HG03108 (cell line): ENCODE measurements at regions not wholly inside any gene's neighbourhood (a gene's known extent, or its start where the extent isn't known, plus 50 kb on each side); places are given as distances from the start of the nearest gene placed in this dataset.
"Not testable (repeated sequence)": the region's sequence is repeated elsewhere in the genome, so short reads cannot be mapped to it uniquely, and the experiment has no call there.

Experiments used
- ATAC-seq: cut with Tn5 transposase; IDR thresholded peaks from one replicate; pipeline ENCODE4 v1.9.1; 2021; ENCODE audit warnings: moderate library complexity; ENCODE audit not compliant: unreplicated experiment

DNA sequence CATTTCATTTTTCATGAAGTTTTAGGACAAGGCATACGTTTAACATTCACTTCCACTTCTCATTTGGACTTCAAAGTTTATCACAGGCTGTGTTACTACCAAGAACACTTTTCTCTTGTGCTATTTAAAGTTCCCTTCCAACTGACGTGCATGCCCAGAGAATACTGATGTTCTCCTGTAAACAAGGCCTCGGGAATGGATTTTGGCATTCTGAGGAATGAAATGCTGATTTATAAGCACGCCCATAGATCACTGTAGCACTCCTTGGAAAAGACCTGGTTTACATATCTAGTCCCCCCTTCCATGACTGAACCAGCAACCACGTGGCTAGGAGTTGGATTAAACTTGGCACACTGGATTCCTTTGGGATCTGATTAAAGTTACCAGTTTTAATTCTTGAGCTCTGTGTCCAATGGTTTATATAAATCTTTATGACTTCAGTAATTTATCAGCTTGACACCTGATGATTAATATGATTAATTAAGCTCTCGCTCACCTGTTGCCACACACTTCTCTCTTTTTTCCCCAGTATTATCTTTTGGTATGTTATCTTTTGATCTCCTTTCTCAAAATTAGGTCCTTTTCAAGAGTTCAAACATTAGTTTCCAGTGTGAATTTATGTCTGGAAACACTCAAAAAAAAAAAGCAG, 122.4 kb upstream of the HAND2 start:
- no peak for ATAC-seq

DNA sequence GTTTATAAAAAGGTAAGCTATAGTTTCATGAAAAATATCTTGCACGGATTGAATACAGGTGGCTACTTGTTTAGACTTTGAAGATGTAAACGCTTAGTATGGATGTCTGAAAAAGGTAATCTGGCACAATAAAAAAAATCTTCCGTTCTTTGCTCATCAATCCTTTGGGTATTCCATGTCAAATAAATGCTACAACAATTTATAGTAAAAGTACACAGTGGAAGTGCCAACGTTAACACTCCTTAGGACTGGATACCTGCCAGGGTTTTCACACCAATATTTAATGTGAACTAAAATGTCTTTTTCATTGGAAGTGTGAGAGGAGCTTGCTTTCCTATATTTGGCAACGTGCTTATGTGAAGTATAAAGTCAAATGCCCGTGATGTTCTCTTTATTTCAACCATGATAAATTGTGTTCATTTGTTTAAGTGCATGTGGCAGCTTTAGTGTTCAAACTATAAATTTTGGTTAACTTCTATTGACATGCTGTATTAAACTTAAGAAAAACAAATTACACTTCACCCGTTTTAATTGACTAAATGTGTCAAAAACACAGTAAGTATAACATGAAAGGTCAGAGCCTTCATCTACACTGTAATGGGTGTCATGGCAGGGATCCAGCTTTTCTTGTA, 121.7 kb upstream of the HAND2 start:
- no peak for ATAC-seq

DNA sequence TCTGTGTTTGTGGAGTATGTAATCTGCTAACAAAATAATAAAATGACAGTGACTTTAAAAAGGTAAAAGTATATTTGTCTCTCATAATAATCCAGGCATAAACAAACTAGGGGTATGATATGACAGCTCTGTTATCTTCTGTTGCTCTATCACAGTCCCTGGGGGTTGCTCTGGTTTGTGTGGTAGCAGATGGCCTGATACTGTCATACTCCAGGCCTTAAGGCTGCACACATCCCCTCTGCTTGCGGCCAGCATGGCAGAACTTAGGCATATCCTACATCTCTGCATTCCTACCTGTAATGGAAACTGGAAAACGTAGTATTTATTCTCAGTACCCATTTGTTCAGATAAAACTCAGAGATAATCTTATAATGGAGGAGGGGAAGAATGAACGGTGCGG, 117.9 kb upstream of the HAND2 start:
- ATAC-seq = no peak

DNA sequence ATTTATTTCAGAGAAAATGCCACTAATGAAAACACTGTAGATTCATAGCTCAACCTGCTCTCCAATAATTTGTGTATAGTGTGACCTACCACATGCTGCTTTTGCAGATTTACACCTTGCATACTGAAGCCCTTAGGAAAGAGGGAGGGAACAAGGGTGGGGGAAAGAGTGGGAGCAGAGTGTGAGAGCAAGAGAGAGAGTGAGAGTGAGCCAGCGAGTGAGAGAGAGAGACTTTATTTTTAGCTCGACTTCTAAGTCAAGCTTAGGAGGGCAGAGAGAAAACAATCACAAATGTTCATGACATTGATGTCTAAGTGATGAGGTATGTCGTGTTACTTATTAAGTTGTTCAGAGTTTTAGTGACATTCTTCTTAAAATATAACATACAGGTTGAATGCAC, 112.5 kb upstream of the HAND2 start:
- ATAC-seq = no peak

DNA sequence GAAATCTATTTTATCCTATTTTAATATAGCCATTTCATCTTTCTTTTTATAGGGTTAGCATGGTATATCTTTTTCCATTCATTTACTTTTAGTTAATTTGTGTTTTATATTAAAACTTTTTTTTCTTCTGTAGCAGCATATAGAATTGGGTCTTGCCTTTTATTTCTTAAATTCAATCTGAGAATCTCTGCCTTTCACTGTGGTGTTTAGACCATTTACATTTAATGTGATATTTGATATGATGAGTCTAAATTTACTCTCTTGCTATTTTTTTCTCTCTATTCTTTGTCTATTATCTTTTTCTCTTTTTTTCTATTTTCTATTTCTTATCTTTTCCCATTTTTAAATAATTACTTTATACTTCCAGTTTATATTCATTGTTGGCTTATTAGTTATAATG, 105.4 kb upstream of the HAND2 start:
- no peak for ATAC-seq

DNA sequence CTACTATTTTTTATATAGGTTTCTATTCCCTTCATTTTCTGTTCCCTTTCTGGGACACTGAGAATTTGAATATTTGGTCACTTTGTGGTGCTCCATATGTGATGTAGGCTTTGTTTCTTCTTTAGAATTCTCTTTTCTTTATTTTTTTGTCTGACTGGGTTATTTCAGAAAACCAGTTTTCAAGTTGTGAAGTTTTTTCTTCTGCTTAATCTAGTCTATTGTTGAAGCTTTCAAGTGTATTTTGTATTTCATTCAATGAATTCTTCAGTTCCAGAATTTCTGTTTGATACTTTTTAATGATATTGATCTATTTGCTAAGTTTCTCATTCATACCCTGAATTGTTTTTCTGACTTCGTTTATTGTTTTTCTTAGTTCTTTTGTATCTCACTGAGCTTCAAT, 96.2 kb upstream of the HAND2 start:
- no peak for ATAC-seq

DNA sequence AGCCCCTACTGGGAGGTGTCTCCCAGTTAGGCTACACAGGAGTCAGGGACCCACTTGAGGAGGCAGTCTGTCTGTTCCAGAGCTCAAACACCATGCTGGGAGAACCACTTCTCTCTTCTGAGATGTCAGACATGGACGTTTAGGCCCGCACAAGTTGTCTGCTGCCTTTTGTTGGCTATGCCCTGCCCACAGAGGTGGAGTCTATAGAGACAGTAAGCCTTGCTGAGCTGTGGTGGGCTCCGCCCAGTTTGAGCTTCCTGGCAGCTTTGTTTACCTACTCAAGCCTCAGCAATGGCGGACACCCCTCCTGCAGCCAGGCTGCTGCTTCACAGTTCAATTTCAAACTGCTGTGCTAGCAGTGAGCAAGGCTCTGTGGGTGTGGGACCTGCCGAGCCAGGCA, 88.6 kb upstream of the HAND2 start:
- ATAC-seq = not testable (repeated sequence)

DNA sequence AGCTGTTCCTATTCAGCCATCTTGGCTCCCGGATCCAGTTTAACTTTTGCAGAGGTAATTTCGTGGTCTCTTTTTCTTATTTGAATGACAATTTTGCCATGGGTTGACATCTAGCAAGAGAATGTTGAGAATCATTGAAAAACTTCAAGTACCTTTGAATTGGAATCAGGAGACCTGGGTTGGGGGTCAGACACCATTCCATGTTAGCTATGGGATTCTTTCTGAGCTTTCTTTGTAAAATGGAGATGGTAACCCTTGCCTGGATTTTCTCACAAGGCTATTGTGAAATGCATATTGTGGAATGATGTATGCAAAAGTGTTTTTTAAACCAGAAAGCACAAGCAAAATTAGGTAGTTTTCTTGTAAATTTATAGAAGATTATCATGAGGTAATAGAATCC, 79.1 kb upstream of the HAND2 start:
- no peak for ATAC-seq

DNA sequence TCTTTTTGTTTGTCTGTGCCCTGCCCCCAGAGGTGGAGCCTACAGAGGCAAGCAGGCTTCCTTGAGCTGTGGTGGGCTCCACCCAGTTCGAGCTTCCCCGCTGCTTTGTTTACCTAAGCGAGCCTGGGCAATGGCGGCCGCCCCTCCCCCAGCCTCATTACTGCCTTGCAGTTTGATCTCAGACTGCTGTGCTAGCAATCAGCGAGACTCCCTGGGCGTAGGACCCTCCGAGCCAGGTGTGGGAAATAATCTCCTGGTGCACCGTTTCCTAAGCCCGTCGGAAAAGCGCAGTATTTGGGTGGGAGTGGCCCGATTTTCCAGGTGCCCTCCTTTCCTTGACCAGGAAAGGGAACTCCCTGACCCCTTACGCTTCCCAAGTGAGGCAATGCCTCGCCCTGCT, 78.6 kb upstream of the HAND2 start:
- ATAC-seq = not testable (repeated sequence)

DNA sequence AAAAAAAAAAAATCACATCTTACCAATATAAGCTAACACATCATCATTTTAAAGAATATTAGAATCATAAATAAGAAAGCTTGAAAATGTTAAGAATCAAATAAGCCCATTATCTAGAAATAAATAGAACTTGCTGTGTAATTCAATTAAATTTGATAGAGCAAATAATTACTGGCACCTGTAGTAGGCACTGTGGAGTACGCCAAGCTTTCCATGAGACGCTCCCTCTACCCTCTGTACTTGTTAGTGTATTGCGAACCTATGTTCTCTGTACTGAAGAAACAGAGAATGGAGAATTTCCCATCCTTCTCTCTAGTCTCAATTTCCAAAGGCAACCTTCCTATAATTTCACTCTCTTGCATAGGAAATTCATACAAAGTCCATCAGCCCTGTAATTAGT, 61.7 kb upstream of the HAND2 start:
- ATAC-seq = no peak

DNA sequence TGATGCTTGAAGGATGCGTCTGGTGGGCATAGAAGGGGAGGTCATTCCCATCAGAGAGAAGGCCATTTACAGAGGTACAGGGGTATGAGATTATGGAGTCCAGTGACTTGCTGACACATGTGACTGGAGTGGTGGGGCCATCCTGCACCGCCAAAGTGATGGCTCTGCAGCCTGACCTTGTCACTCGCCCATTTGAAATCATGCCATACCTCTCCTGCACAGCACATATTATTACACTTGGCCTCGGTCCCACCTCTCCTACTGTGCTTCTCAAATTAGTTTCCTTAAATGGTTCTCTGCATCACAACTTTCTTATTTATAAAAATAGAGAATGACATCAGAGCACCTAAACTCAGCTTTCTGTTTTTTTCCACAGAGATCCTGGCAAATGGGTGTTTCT, 60.7 kb upstream of the HAND2 start:
- no peak for ATAC-seq

DNA sequence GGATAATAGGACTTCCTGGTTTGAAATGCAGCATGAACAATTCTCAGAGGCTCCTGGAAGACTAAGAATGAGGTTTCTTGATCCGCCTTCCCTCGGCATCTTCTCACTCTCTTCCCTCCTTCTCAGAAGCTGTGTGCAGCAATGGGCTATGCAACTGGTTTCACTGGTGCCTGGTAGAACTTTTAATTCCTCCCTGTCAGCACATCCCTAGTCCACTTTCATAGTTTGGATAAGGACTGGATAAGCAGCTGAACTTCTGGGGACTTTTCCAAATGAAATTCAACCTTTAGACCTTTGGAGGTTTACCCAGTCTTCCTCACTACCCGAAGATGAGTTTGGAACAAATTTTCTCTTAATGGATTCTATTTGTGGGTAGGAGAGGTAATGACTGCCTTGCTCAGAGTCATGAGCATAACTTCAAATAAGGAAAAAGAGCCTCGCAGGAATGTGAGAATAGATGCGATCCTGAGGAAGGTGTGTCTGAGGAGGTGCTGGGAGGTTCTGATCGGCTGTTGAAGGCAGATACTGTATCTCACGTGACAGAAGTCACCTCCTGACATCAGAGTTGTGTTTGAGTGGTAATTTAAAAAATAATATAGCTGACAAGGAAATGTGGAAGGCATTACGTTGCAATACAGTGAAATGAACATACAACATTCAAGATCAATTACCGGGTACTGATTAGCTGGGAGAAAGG, 56.0 kb upstream of the HAND2 start:
- ATAC-seq = no peak

DNA sequence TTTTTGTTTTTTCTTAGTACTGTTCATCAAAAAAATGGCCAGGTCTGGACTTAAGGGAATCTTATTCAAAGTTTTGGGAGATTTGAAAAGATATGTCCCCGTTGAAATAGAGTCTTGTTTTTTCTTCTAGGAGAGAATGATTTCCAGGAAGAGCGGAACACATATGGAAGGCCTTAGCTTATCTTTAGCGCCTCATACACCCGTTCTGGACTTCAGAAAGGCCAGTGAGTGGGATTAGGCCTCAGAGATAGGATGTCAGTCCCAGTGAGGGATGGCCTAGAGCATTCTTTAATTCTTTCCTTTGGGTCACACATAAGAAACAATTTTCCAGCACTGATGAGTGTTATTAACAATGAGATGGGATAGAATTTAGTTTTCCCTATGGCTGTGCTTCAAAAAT, 54.5 kb upstream of the HAND2 start:
- ATAC-seq = no peak
